ENCODE measurements at regions not wholly inside any gene's neighbourhood (a gene's known extent, or its start where the extent isn't known, plus 50 kb on each side); places are given as distances from the start of the nearest gene placed in this dataset.

GRCh38 chr17:79368521-79368920 is 242.3 kb downstream of the RBFOX3 start:
- TF ChIP-seq, protein P1, sequence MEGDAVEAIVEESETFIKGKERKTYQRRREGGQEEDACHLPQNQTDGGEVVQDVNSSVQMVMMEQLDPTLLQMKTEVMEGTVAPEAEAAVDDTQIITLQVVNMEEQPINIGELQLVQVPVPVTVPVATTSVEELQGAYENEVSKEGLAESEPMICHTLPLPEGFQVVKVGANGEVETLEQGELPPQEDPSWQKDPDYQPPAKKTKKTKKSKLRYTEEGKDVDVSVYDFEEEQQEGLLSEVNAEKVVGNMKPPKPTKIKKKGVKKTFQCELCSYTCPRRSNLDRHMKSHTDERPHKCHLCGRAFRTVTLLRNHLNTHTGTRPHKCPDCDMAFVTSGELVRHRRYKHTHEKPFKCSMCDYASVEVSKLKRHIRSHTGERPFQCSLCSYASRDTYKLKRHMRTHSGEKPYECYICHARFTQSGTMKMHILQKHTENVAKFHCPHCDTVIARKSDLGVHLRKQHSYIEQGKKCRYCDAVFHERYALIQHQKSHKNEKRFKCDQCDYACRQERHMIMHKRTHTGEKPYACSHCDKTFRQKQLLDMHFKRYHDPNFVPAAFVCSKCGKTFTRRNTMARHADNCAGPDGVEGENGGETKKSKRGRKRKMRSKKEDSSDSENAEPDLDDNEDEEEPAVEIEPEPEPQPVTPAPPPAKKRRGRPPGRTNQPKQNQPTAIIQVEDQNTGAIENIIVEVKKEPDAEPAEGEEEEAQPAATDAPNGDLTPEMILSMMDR (conservative IDR thresholded peaks at IDR 0.05), result no peak
- TF ChIP-seq EZH2 (IDR thresholded peaks at IDR 0.05; ENCODE audit: low read depth), result no peak
